Fibroblast of mammary gland (primary cell): ENCODE measurements at regions not wholly inside any gene's neighbourhood (a gene's known extent, or its start where the extent isn't known, plus 50 kb on each side); places are given as distances from the start of the nearest gene placed in this dataset.

ENCODE experiments used
- DNase-seq: peaks from one replicate; pipeline ENCODE4 v3.0.0-alpha.2; 2010; ENCODE audit warnings: low read depth
- H3K4me3 ChIP-seq: 2 replicates; pipeline ENCODE4 v1.5.1; 2011; ENCODE audit warnings: low read depth, mild to moderate bottlenecking, low read length, moderate library complexity; ENCODE audit not compliant: control insufficient read depth
- CTCF ChIP-seq: conservative IDR thresholded peaks from 2 replicates; pipeline ENCODE4 v1.5.1; 2011; ENCODE audit warnings: low read depth, low read length, inconsistent platforms; ENCODE audit not compliant: control insufficient read depth, insufficient read depth

GRCh38 chr18:73240899-73241298 lies 373.1 kb upstream of the NETO1 start:
- no peak for TF ChIP-seq CTCF
- no peak overlapping the region for H3K4me3 ChIP-seq

GRCh38 chr18:73235921-73236320 lies 368.1 kb upstream of the NETO1 start:
- TF ChIP-seq CTCF, result no peak
- H3K4me3 ChIP-seq, result no peak overlapping the region
- peak; percentile 17 for DNase-seq

More at GRCh38 chr18:73240899-73241298, 373.1 kb upstream of the NETO1 start:
- no peak for DNase-seq

- DNase-seq, result peak; percentile 93
- H3K4me3 ChIP-seq, result no peak overlapping the region
- no peak for TF ChIP-seq CTCF
These were observed 367.7 kb upstream of the NETO1 start for GRCh38 chr18:73235491-73235890.

GRCh38 chr18:73232933-73233332 lies 365.1 kb upstream of the NETO1 start:
- DNase-seq, result no peak
- no peak for TF ChIP-seq CTCF
- no peak overlapping the region for H3K4me3 ChIP-seq

GRCh38 chr18:73220663-73221062 lies 352.9 kb upstream of the NETO1 start:
- TF ChIP-seq CTCF, result no peak
- DNase-seq, result no peak
- no peak overlapping the region for H3K4me3 ChIP-seq

- TF ChIP-seq CTCF, result no peak
- no peak overlapping the region for H3K4me3 ChIP-seq
- no peak for DNase-seq
These were observed 350.5 kb upstream of the NETO1 start for GRCh38 chr18:73218293-73218692.

- DNase-seq, result no peak
- no peak overlapping the region for H3K4me3 ChIP-seq
- no peak for TF ChIP-seq CTCF
These were observed 347.2 kb upstream of the NETO1 start for GRCh38 chr18:73214970-73215369.
